ENCODE measurements at regions not wholly inside any gene's neighbourhood (a gene's known extent, or its start where the extent isn't known, plus 50 kb on each side); places are given as distances from the start of the nearest gene placed in this dataset.

GRCh38 chr13:70849222-70849621 lies 741.0 kb upstream of the KLHL1 start:
- DNase-seq (ENCODE audit: low read depth) (no peak), FAIRE-seq (no peak)
- H3K4me1 Mint-ChIP-seq (ENCODE audit: low read depth, unreplicated experiment) = no peaks in the 10 kb centered on the region
- H3K79me2 ChIP-seq (ENCODE audit: insufficient read depth, low read length) = no peaks in the 10 kb centered on the region
- H3K4me3 ChIP-seq (ENCODE audit: insufficient read depth, low read depth, low read length) = no peak overlapping the region
- H3K9me3 Mint-ChIP-seq (ENCODE audit: unreplicated experiment) = no peaks in the 10 kb centered on the region
- no peaks in the 10 kb centered on the region for H3K36me3 Mint-ChIP-seq (ENCODE audit: low read depth, unreplicated experiment)
- H3K27me3 Mint-ChIP-seq (ENCODE audit: low read depth, unreplicated experiment) = no peaks in the 10 kb centered on the region
- H3K9ac ChIP-seq (ENCODE audit: low read length) = no peak overlapping the region
- H3K9me3 ChIP-seq (ENCODE audit: insufficient read depth, low read depth, low read length) = no peaks in the 10 kb centered on the region
- no peak overlapping the region for H2AFZ ChIP-seq (ENCODE audit: low read depth, low read length)
- no peak overlapping the region for H3K4me3 Mint-ChIP-seq (ENCODE audit: unreplicated experiment)
- H3K27ac Mint-ChIP-seq (ENCODE audit: unreplicated experiment) = no peak overlapping the region
- H3K27me3 ChIP-seq (ENCODE audit: insufficient read depth, low read length) = peaks cover 2% of the 10 kb centered on the region
- no peak overlapping the region for H3K27ac ChIP-seq (ENCODE audit: low read depth, low read length)
- TF ChIP-seq EZH2 (IDR thresholded peaks at IDR 0.05; ENCODE audit: insufficient read depth, low read length) = no peak
- TF ChIP-seq CTCF (IDR thresholded peaks at IDR 0.05; ENCODE audit: insufficient read depth, low read depth, low read length) = no peak
- H3K4me1 ChIP-seq (ENCODE audit: insufficient read depth, low read length) = no peaks in the 10 kb centered on the region
- H4K20me1 ChIP-seq (ENCODE audit: insufficient read depth, low read length) = no peaks in the 10 kb centered on the region
- H3K4me2 ChIP-seq (ENCODE audit: low read length) = no peak overlapping the region
- H3K36me3 ChIP-seq (ENCODE audit: insufficient read depth, low read length) = no peaks in the 10 kb centered on the region

DNA sequence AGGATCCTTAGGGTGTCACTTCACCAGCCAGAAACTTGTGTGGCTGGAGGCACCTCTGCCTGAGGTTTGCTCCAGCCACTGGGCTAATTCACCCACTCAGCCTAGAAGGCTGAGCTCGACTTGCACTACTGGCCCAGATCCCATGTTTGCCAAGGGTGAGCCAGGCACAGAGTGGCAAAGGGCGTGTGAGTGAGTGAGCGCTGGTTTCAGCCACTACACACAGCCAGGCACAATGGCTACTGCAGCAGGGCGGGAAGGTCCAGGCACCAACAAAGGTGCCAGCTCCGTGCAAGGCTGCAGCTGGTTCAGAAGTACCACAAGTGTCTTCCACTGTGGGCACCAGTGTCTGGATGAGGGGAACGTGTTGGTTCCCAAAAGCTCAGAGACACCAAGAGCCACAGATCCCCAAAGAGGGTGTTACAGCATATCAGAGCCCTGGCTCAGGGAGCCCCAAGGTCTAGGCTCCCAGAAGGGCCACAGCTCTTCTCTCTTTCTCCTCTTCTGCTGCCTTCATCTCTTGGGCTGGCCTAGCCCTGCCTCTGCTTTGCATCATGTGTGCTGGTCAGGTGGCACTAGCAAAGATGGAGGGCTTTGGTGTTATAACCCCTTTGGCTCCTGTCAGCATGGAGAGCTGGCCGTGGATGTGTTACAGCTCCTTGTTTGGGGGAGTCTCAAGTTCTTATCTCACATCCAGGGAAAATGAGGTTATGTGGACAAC lies 736.3 kb upstream of the KLHL1 start:
- Mint-ChIP-seq H3K27me3 (ENCODE audit: low read depth, unreplicated experiment) (no peaks in the 10 kb centered on the region), H3K27ac (ENCODE audit: unreplicated experiment) (no peak overlapping the region), H3K9me3 (ENCODE audit: unreplicated experiment) (no peaks in the 10 kb centered on the region), H3K36me3 (ENCODE audit: low read depth, unreplicated experiment) (no peaks in the 10 kb centered on the region), H3K4me1 (ENCODE audit: low read depth, unreplicated experiment) (no peaks in the 10 kb centered on the region), H3K4me3 (ENCODE audit: unreplicated experiment) (no peak overlapping the region)
- Histone ChIP-seq H3K4me2 (ENCODE audit: low read length) (no peak overlapping the region), H3K36me3 (ENCODE audit: insufficient read depth, low read length) (no peaks in the 10 kb centered on the region), H3K9ac (ENCODE audit: low read length) (no peak overlapping the region), H2AFZ (ENCODE audit: low read depth, low read length) (no peak overlapping the region), H3K79me2 (ENCODE audit: insufficient read depth, low read length) (no peaks in the 10 kb centered on the region), H3K27ac (ENCODE audit: low read depth, low read length) (no peak overlapping the region), H3K9me3 (ENCODE audit: insufficient read depth, low read depth, low read length) (no peaks in the 10 kb centered on the region), H4K20me1 (ENCODE audit: insufficient read depth, low read length) (no peaks in the 10 kb centered on the region), H3K4me3 (ENCODE audit: insufficient read depth, low read depth, low read length) (no peak overlapping the region), H3K27me3 (ENCODE audit: insufficient read depth, low read length) (peaks cover 2% of the 10 kb centered on the region), H3K4me1 (ENCODE audit: insufficient read depth, low read length) (no peaks in the 10 kb centered on the region)
- no peak for TF ChIP-seq EZH2 (IDR thresholded peaks at IDR 0.05; ENCODE audit: insufficient read depth, low read length)
- DNase-seq (ENCODE audit: low read depth) (no peak), FAIRE-seq (no peak)

GRCh38 chr13:70842062-70842644 lies 733.9 kb upstream of the KLHL1 start:
- Mint-ChIP-seq H3K4me1 (ENCODE audit: low read depth, unreplicated experiment) (no peaks in the 10 kb centered on the region), H3K27ac (ENCODE audit: unreplicated experiment) (no peak overlapping the region), H3K9me3 (ENCODE audit: unreplicated experiment) (no peaks in the 10 kb centered on the region), H3K36me3 (ENCODE audit: low read depth, unreplicated experiment) (no peaks in the 10 kb centered on the region), H3K27me3 (ENCODE audit: low read depth, unreplicated experiment) (no peaks in the 10 kb centered on the region), H3K4me3 (ENCODE audit: unreplicated experiment) (no peak overlapping the region)
- Histone ChIP-seq H3K9me3 (ENCODE audit: insufficient read depth, low read depth, low read length) (no peaks in the 10 kb centered on the region), H2AFZ (ENCODE audit: low read depth, low read length) (no peak overlapping the region), H3K36me3 (ENCODE audit: insufficient read depth, low read length) (no peaks in the 10 kb centered on the region), H3K4me3 (ENCODE audit: insufficient read depth, low read depth, low read length) (no peak overlapping the region), H3K27ac (ENCODE audit: low read depth, low read length) (no peak overlapping the region), H3K27me3 (ENCODE audit: insufficient read depth, low read length) (no peaks in the 10 kb centered on the region), H3K9ac (ENCODE audit: low read length) (no peak overlapping the region), H3K4me2 (ENCODE audit: low read length) (no peak overlapping the region), H3K79me2 (ENCODE audit: insufficient read depth, low read length) (no peaks in the 10 kb centered on the region), H4K20me1 (ENCODE audit: insufficient read depth, low read length) (no peaks in the 10 kb centered on the region), H3K4me1 (ENCODE audit: insufficient read depth, low read length) (no peaks in the 10 kb centered on the region)
- DNase-seq (ENCODE audit: low read depth) (no peak), FAIRE-seq (no peak)
- TF ChIP-seq EZH2 (IDR thresholded peaks at IDR 0.05; ENCODE audit: insufficient read depth, low read length) = no peak
- TF ChIP-seq CTCF (IDR thresholded peaks at IDR 0.05; ENCODE audit: insufficient read depth, low read depth, low read length) = no peak

All from astrocyte (in vitro differentiated cells and primary cell).